Stimulated activated naive CD8-positive, alpha-beta T cell treated with anti-CD3 and anti-CD28 coated beads, Interleukin-15, Interleukin-2, amounts not matched to agents 100 U/mL and 50 U/mL, for 24 hours (primary cell): ENCODE measurements at regions not wholly inside any gene's neighbourhood (a gene's known extent, or its start where the extent isn't known, plus 50 kb on each side); places are given as distances from the start of the nearest gene placed in this dataset.

Experiments used
- ATAC-seq: fragments of 150-1000 bp; cut with Tn5 transposase; one replicate; pipeline ENCODE4 v1.10.0; 2021
- DNase-seq: peaks from one replicate; pipeline ENCODE4 v3.0.0; 2021

DNA sequence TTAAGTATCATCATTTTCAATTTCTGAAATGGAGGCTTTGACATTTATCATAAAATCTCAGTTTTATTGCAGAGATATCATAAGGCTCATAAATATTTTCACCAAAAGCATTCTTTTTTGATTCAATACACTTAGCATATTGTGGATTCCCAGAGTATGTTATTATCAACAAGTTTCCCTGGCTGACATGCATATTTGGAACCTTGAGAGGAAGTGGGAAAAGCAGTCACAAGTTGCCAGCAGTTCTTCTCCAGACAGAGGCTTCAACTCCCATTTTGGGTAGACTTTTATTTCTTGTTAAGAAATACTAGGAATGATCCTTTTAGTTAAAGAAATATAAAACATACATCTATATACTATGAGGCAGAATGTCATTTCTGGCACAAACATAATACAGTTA lies 236.5 kb downstream of the ASXL3 start:
- no peak for ATAC-seq
- no peak for DNase-seq

GRCh38 chr18:33812186-33812585 lies 234.2 kb downstream of the ASXL3 start:
- no peak for ATAC-seq
- DNase-seq = no peak

DNA sequence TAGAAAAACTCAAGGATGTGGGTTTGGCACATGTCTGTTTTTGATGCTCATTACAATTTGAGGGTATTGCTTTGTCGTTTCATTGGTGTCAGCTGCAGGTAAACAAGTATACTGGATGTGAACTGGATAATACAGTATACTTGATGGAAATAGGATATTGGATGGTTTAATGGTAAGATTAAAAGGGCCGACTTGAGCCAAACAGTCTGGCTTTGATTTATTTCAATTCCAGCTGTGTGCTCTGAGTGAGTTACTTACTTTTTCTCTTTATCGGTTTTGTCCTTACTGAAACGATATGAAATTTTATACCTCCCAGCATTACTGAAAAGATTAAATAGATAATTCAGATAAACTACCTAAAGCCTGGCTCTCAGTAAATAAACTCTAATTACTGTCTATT lies 227.6 kb downstream of the ASXL3 start:
- DNase-seq = no peak
- ATAC-seq = no peak

DNA sequence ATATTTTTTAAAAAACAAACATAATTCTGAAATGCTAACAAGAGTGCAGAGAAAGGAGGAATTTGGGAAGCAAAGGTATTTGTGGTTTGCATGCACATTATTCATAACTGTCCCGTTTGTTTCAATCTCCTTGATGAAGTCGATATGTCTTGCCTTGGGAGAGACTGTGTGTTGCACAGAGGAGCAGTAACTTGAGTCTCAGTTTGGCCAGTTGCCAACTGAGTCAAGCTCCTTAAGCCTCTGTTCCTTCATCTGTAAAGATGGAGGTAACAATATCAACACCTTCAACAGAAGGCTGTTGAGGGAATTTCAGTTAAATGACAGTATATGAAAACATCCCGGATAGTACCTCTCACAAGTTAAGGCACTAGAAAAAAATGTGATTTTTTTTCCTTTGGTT lies 226.2 kb downstream of the ASXL3 start:
- no peak for DNase-seq
- no peak for ATAC-seq

GRCh38 chr18:33803636-33804035 lies 225.6 kb downstream of the ASXL3 start:
- ATAC-seq (no peak), DNase-seq (no peak)

GRCh38 chr18:33802955-33803354 lies 224.9 kb downstream of the ASXL3 start:
- ATAC-seq = no peak

More at GRCh38 chr18:33802955-33803354, 224.9 kb downstream of the ASXL3 start:
- DNase-seq = no peak
